Embryonic facial prominence (tissue), 1 donor: ENCODE measurements at regions not wholly inside any gene's neighbourhood (a gene's known extent, or its start where the extent isn't known, plus 50 kb on each side); places are given as distances from the start of the nearest gene placed in this dataset.

Experiments
- DNase-seq: peaks from one replicate; pipeline ENCODE4 v3.0.0-alpha.2; 2016; ENCODE audit errors: extremely low spot score

GRCh38 chr3:6504347-6504746 lies 356.6 kb upstream of the GRM7 start:
- DNase-seq, result no peak

GRCh38 chr3:6504834-6505233 lies 356.1 kb upstream of the GRM7 start:
- no peak for DNase-seq

GRCh38 chr3:6508410-6508759 lies 352.5 kb upstream of the GRM7 start:
- DNase-seq, result no peak

- DNase-seq, result no peak
Observed at GRCh38 chr3:6509576-6509975, 351.3 kb upstream of the GRM7 start.

GRCh38 chr3:6510713-6511112 lies 350.2 kb upstream of the GRM7 start:
- DNase-seq, result no peak

GRCh38 chr3:6512172-6512800 lies 348.6 kb upstream of the GRM7 start:
- no peak for DNase-seq

GRCh38 chr3:6516143-6516542 lies 344.8 kb upstream of the GRM7 start:
- no peak for DNase-seq

GRCh38 chr3:6516694-6517093 lies 344.2 kb upstream of the GRM7 start:
- no peak for DNase-seq

GRCh38 chr3:6518709-6519345 lies 342.1 kb upstream of the GRM7 start:
- DNase-seq, result no peak

- no peak for DNase-seq
Observed at GRCh38 chr3:6521369-6522113, 339.4 kb upstream of the GRM7 start.

- no peak for DNase-seq
Observed at GRCh38 chr3:6522191-6522590, 338.7 kb upstream of the GRM7 start.

- DNase-seq, result no peak
Observed at GRCh38 chr3:6523043-6523442, 337.9 kb upstream of the GRM7 start.

GRCh38 chr3:6524479-6524878 lies 336.4 kb upstream of the GRM7 start:
- DNase-seq, result no peak

- DNase-seq, result no peak
Observed at GRCh38 chr3:6526321-6526720, 334.6 kb upstream of the GRM7 start.

GRCh38 chr3:6526861-6527260 lies 334.1 kb upstream of the GRM7 start:
- DNase-seq, result no peak

GRCh38 chr3:6528951-6529350 lies 332.0 kb upstream of the GRM7 start:
- DNase-seq, result no peak

- no peak for DNase-seq
Observed at GRCh38 chr3:6531153-6531552, 329.8 kb upstream of the GRM7 start.

GRCh38 chr3:6532101-6532500 lies 328.8 kb upstream of the GRM7 start:
- no peak for DNase-seq

GRCh38 chr3:6540981-6541380 lies 319.9 kb upstream of the GRM7 start:
- DNase-seq, result no peak

- no peak for DNase-seq
Observed at GRCh38 chr3:6542795-6543194, 318.1 kb upstream of the GRM7 start.

- no peak for DNase-seq
Observed at GRCh38 chr3:6549296-6549695, 311.6 kb upstream of the GRM7 start.

GRCh38 chr3:6551165-6551564 lies 309.8 kb upstream of the GRM7 start:
- DNase-seq, result no peak

GRCh38 chr3:6560259-6560658 lies 300.7 kb upstream of the GRM7 start:
- no peak for DNase-seq
